OCI-LY3 (cell line): ENCODE measurements at regions not wholly inside any gene's neighbourhood (a gene's known extent, or its start where the extent isn't known, plus 50 kb on each side); places are given as distances from the start of the nearest gene placed in this dataset.

Source experiments
- H2AFZ ChIP-seq: fragments of 200-600, 300-600 bp; shearing (Covaris generic); 2 replicates; pipeline ENCODE4 v1.6.0; 2014; ENCODE audit warnings: antibody characterized with exemption, low read depth, low read length
- H3K27ac ChIP-seq: fragments of 200-600, 300-600 bp; sonication (generic); 2 replicates; pipeline ENCODE4 v1.5.1; 2014; ENCODE audit warnings: mild to moderate bottlenecking, low read length, moderate library complexity, mixed read lengths
- H3K27me3 ChIP-seq: fragments of 200-600, 300-600 bp; sonication (generic); 2 replicates; pipeline ENCODE4 v1.6.1; 2014; ENCODE audit warnings: low read depth, low read length, mixed read lengths
- H3K36me3 ChIP-seq: fragments of 200-600, 300-600 bp; sonication (generic); replicated peaks from 2 replicates; pipeline ENCODE3; 2014; ENCODE audit warnings: low read depth, low read length, mixed read lengths
- H3K4me1 ChIP-seq: fragments of 300-600, 200-600 bp; sonication (generic); 2 replicates; pipeline ENCODE4 v1.6.1; 2014; ENCODE audit warnings: low read length, mixed read lengths
- H3K4me2 ChIP-seq: fragments of 200-600, 300-600 bp; sonication (generic); 2 replicates; pipeline ENCODE4 v1.6.1; 2014; ENCODE audit warnings: low read length, mixed read lengths
- H3K4me3 ChIP-seq: fragments of 300-600, 200-600 bp; sonication (generic); 2 replicates; pipeline ENCODE4 v1.5.1; 2014; ENCODE audit warnings: antibody characterized with exemption, mild to moderate bottlenecking, low read length, moderate library complexity
- H3K79me2 ChIP-seq: fragments of 300-600, 200-600 bp; shearing (Covaris generic); 2 replicates; pipeline ENCODE4 v1.6.1; 2014; ENCODE audit warnings: mild to moderate bottlenecking, low read length, mixed read lengths
- H3K9ac ChIP-seq: fragments of 300-600, 200-600 bp; shearing (Covaris generic); 2 replicates; pipeline ENCODE4 v1.6.0; 2014; ENCODE audit warnings: mild to moderate bottlenecking, low read length, moderate library complexity
- H3K9me3 ChIP-seq: fragments of 200-600, 300-600 bp; shearing (Covaris generic); 2 replicates; pipeline ENCODE4 v1.6.1; 2014; ENCODE audit warnings: low read length, mixed read lengths; ENCODE audit not compliant: insufficient read depth
- H4K20me1 ChIP-seq: fragments of 200-600, 300-600 bp; sonication (generic); 2 replicates; pipeline ENCODE4 v1.6.1; 2016; ENCODE audit warnings: low read length, mixed read lengths; ENCODE audit not compliant: insufficient read depth
- CTCF ChIP-seq: fragments of 200-600, 300-600 bp; sonication (generic); IDR thresholded peaks from 2 replicates; pipeline ENCODE4 v1.5.1; 2014; ENCODE audit warnings: antibody characterized with exemption, low read length, low read depth
- EZH2phosphoT487 ChIP-seq: fragments of 200-600 bp; shearing (Covaris generic); IDR thresholded peaks from 2 replicates; pipeline ENCODE4 v1.6.1; 2018; ENCODE audit warnings: antibody characterized with exemption, mixed run types, low read depth

- H3K79me2 ChIP-seq = no peaks in the 10 kb centered on the region
- H3K9me3 ChIP-seq = no peaks in the 10 kb centered on the region
- no peaks in the 10 kb centered on the region for H3K27me3 ChIP-seq
- H3K36me3 ChIP-seq = no peaks in the 10 kb centered on the region
- H2AFZ ChIP-seq = no peak overlapping the region
- H3K27ac ChIP-seq = peak overlapping the region; percentile 72
- peaks cover 21% of the 10 kb centered on the region for H3K4me1 ChIP-seq
- H3K9ac ChIP-seq = peak overlapping the region; percentile 18; the same call in 1 of the 2 replicates
- H4K20me1 ChIP-seq = no peaks in the 10 kb centered on the region
- H3K4me3 ChIP-seq = peak overlapping the region; percentile 39; the same call in 1 of the 2 replicates
- peak overlapping the region; percentile 23 for H3K4me2 ChIP-seq
- TF ChIP-seq CTCF = no peak; the same call in 1 of the 2 replicates
- no peak for TF ChIP-seq EZH2phosphoT487
These were observed 123.1 kb downstream of the OLIG3 start for GRCh38 chr6:137370871-137371633.

- Histone ChIP-seq H4K20me1 (no peaks in the 10 kb centered on the region), H3K4me2 (no peak overlapping the region), H3K36me3 (no peaks in the 10 kb centered on the region), H3K27me3 (no peaks in the 10 kb centered on the region), H3K4me3 (no peak overlapping the region), H3K27ac (no peak overlapping the region), H2AFZ (no peak overlapping the region), H3K9ac (no peak overlapping the region), H3K9me3 (no peaks in the 10 kb centered on the region), H3K79me2 (no peaks in the 10 kb centered on the region), H3K4me1 (peaks cover 21% of the 10 kb centered on the region)
- TF ChIP-seq EZH2phosphoT487 (no peak), CTCF (no peak)
These were observed 125.1 kb downstream of the OLIG3 start for GRCh38 chr6:137369136-137369535.

- H3K36me3 ChIP-seq = no peaks in the 10 kb centered on the region
- H3K79me2 ChIP-seq = no peaks in the 10 kb centered on the region
- no peak overlapping the region for H2AFZ ChIP-seq
- H3K27me3 ChIP-seq = no peaks in the 10 kb centered on the region
- TF ChIP-seq CTCF (no peak), EZH2phosphoT487 (no peak)
- H3K4me3 ChIP-seq = no peak overlapping the region
- no peaks in the 10 kb centered on the region for H3K9me3 ChIP-seq
- H3K4me1 ChIP-seq = peaks cover 18% of the 10 kb centered on the region
- no peaks in the 10 kb centered on the region for H4K20me1 ChIP-seq
- H3K9ac ChIP-seq = no peak overlapping the region
- no peak overlapping the region for H3K27ac ChIP-seq
- no peak overlapping the region for H3K4me2 ChIP-seq
These were observed 128.3 kb downstream of the OLIG3 start for GRCh38 chr6:137365707-137366437.

GRCh38 chr6:137363805-137364138, 130.4 kb downstream of the OLIG3 start:
- H3K36me3 ChIP-seq = no peaks in the 10 kb centered on the region
- no peaks in the 10 kb centered on the region for H3K79me2 ChIP-seq
- H3K4me2 ChIP-seq = no peak overlapping the region
- no peaks in the 10 kb centered on the region for H4K20me1 ChIP-seq
- H3K4me3 ChIP-seq = no peak overlapping the region
- H3K9ac ChIP-seq = no peak overlapping the region
- H3K9me3 ChIP-seq = no peaks in the 10 kb centered on the region
- H2AFZ ChIP-seq = no peak overlapping the region
- no peaks in the 10 kb centered on the region for H3K27me3 ChIP-seq
- peaks cover 6% of the 10 kb centered on the region for H3K4me1 ChIP-seq
- TF ChIP-seq EZH2phosphoT487 (no peak), CTCF (no peak)
- H3K27ac ChIP-seq = no peak overlapping the region
